Activated CD4-positive, CD25-positive, alpha-beta regulatory T cell treated with anti-CD3 and anti-CD28 coated beads, Interleukin-2, amount 50 U/mL, for 24 hours (primary cell): ENCODE measurements at regions not wholly inside any gene's neighbourhood (a gene's known extent, or its start where the extent isn't known, plus 50 kb on each side); places are given as distances from the start of the nearest gene placed in this dataset.

ENCODE experiments used
- ATAC-seq, 2 donors: fragments of 150-1000 bp; cut with Tn5 transposase; one replicate each; pipeline ENCODE4 v1.10.0; 2021; ENCODE audit warnings: mild to moderate bottlenecking in 1 of 2, moderate library complexity in 1 of 2

- no peak for ATAC-seq
Measured at GRCh38 chr21:24097181-24097580, 1510.1 kb downstream of the MRPL39 start.

GRCh38 chr21:24096651-24097050 is 1510.6 kb downstream of the MRPL39 start:
- ATAC-seq = no peak

GRCh38 chr21:24093032-24093431 is 1514.2 kb downstream of the MRPL39 start:
- ATAC-seq = no peak

- ATAC-seq = no peak
Measured at GRCh38 chr21:24076179-24076578, 1531.1 kb downstream of the MRPL39 start.

GRCh38 chr21:24055696-24056095 is 1551.6 kb downstream of the MRPL39 start:
- no peak for ATAC-seq

GRCh38 chr21:24050231-24050630 is 1557.0 kb downstream of the MRPL39 start:
- ATAC-seq = no peak

GRCh38 chr21:24046829-24047443 is 1560.3 kb downstream of the MRPL39 start:
- no peak for ATAC-seq

- ATAC-seq = no peak
Measured at GRCh38 chr21:24045775-24046215, 1561.5 kb downstream of the MRPL39 start.

GRCh38 chr21:24045373-24045772 is 1561.9 kb downstream of the MRPL39 start:
- no peak for ATAC-seq

GRCh38 chr21:24042687-24043086 is 1564.6 kb downstream of the MRPL39 start:
- no peak for ATAC-seq

- ATAC-seq = peak; percentile 48 to 76
Measured at GRCh38 chr21:24032709-24033232, 1574.5 kb downstream of the MRPL39 start.

GRCh38 chr21:24027396-24027795 is 1579.9 kb downstream of the MRPL39 start:
- ATAC-seq = no peak

- no peak for ATAC-seq
Measured at GRCh38 chr21:24025101-24025500, 1582.2 kb downstream of the MRPL39 start.

- ATAC-seq = no peak
Measured at GRCh38 chr21:24023936-24024335, 1583.3 kb downstream of the MRPL39 start.

- ATAC-seq = no peak
Measured at GRCh38 chr21:24023402-24023801, 1583.9 kb downstream of the MRPL39 start.

- no peak for ATAC-seq
Measured at GRCh38 chr21:24014381-24014780, 1592.9 kb downstream of the MRPL39 start.

- ATAC-seq = no peak
Measured at GRCh38 chr21:24011087-24011486, 1596.2 kb downstream of the MRPL39 start.

GRCh38 chr21:24007592-24007991 is 1599.7 kb downstream of the MRPL39 start:
- no peak for ATAC-seq

- no peak for ATAC-seq
Measured at GRCh38 chr21:23986987-23987386, 1620.3 kb downstream of the MRPL39 start.

GRCh38 chr21:23986214-23986613 is 1621.1 kb downstream of the MRPL39 start:
- peak; percentile 17 to 27 for ATAC-seq

- no peak for ATAC-seq
Measured at GRCh38 chr21:23982546-23982945, 1624.7 kb downstream of the MRPL39 start.

GRCh38 chr21:23977971-23978370 is 1629.3 kb downstream of the MRPL39 start:
- no peak for ATAC-seq

- peak; percentile 83 to 88 for ATAC-seq
Measured at GRCh38 chr21:23968722-23969647, 1638.3 kb downstream of the MRPL39 start.

GRCh38 chr21:23968008-23968407 is 1639.3 kb downstream of the MRPL39 start:
- no peak for ATAC-seq
